ENCODE measurements at regions not wholly inside any gene's neighbourhood (a gene's known extent, or its start where the extent isn't known, plus 50 kb on each side); places are given as distances from the start of the nearest gene placed in this dataset.
"Not testable (repeated sequence)": the region's sequence is repeated elsewhere in the genome, so short reads cannot be mapped to it uniquely, and the experiment has no call there.

GRCh38 chr7:82507365-82507975 lies 63.9 kb upstream of the CACNA2D1 start:
- Histone ChIP-seq H3K36me3 (ENCODE audit: control insufficient read depth in 1 of 2, insufficient read depth in 2 of 2, low read length in 2 of 2) (no peaks in the 10 kb centered on the region), H3K9me3 (ENCODE audit: control insufficient read depth in 1 of 2, low read length in 2 of 2) (no peaks in the 10 kb centered on the region), H3K27ac (ENCODE audit: low read depth, low read length) (no peak overlapping the region), H3K4me3 (ENCODE audit: low read depth in 1 of 2, low read length in 2 of 2) (peak overlapping the region; percentile 53 to 62), H3K9ac (ENCODE audit: low read depth in 1 of 2, low read length in 2 of 2) (no peak overlapping the region), H3K27me3 (ENCODE audit: control insufficient read depth in 1 of 2, insufficient read depth in 2 of 2, low read length in 2 of 2) (no peaks in the 10 kb centered on the region), H3K4me1 (ENCODE audit: control insufficient read depth in 1 of 2, insufficient read depth in 2 of 2, low read length in 2 of 2) (peaks cover 0 to 7% of the 10 kb centered on the region in 2 donors)

GRCh38 chr7:82506702-82507101 lies 63.1 kb upstream of the CACNA2D1 start:
- Histone ChIP-seq H3K4me3 (ENCODE audit: low read depth in 1 of 2, low read length in 2 of 2) (no peak overlapping the region), H3K4me1 (ENCODE audit: control insufficient read depth in 1 of 2, insufficient read depth in 2 of 2, low read length in 2 of 2) (peaks cover 0 to 7% of the 10 kb centered on the region in 2 donors), H3K36me3 (ENCODE audit: control insufficient read depth in 1 of 2, insufficient read depth in 2 of 2, low read length in 2 of 2) (no peaks in the 10 kb centered on the region), H3K27me3 (ENCODE audit: control insufficient read depth in 1 of 2, insufficient read depth in 2 of 2, low read length in 2 of 2) (no peaks in the 10 kb centered on the region), H3K27ac (ENCODE audit: low read depth, low read length) (no peak overlapping the region), H3K9ac (ENCODE audit: low read depth in 1 of 2, low read length in 2 of 2) (no peak overlapping the region), H3K9me3 (ENCODE audit: control insufficient read depth in 1 of 2, low read length in 2 of 2) (no peaks in the 10 kb centered on the region)

GRCh38 chr7:82506208-82506607 lies 62.6 kb upstream of the CACNA2D1 start:
- no peak overlapping the region for H3K27ac ChIP-seq (ENCODE audit: low read depth, low read length)
- peaks cover 0 to 7% of the 10 kb centered on the region in 2 donors for H3K4me1 ChIP-seq (ENCODE audit: control insufficient read depth in 1 of 2, insufficient read depth in 2 of 2, low read length in 2 of 2)
- H3K4me3 ChIP-seq (ENCODE audit: low read depth in 1 of 2, low read length in 2 of 2), result no peak overlapping the region
- no peak overlapping the region for H3K9ac ChIP-seq (ENCODE audit: low read depth in 1 of 2, low read length in 2 of 2)
- peaks cover 0 to 2% of the 10 kb centered on the region in 2 donors for H3K9me3 ChIP-seq (ENCODE audit: control insufficient read depth in 1 of 2, low read length in 2 of 2)
- no peaks in the 10 kb centered on the region for H3K36me3 ChIP-seq (ENCODE audit: control insufficient read depth in 1 of 2, insufficient read depth in 2 of 2, low read length in 2 of 2)
- H3K27me3 ChIP-seq (ENCODE audit: control insufficient read depth in 1 of 2, insufficient read depth in 2 of 2, low read length in 2 of 2), result no peaks in the 10 kb centered on the region

- no peak overlapping the region for H3K9ac ChIP-seq (ENCODE audit: low read depth in 1 of 2, low read length in 2 of 2)
- H3K27ac ChIP-seq (ENCODE audit: low read depth, low read length), result no peak overlapping the region
- no peak overlapping the region for H3K4me3 ChIP-seq (ENCODE audit: low read depth in 1 of 2, low read length in 2 of 2)
- no peaks in the 10 kb centered on the region for H3K27me3 ChIP-seq (ENCODE audit: control insufficient read depth in 1 of 2, insufficient read depth in 2 of 2, low read length in 2 of 2)
- peaks cover 0 to 7% of the 10 kb centered on the region in 2 donors for H3K4me1 ChIP-seq (ENCODE audit: control insufficient read depth in 1 of 2, insufficient read depth in 2 of 2, low read length in 2 of 2)
- no peaks in the 10 kb centered on the region for H3K36me3 ChIP-seq (ENCODE audit: control insufficient read depth in 1 of 2, insufficient read depth in 2 of 2, low read length in 2 of 2)
- H3K9me3 ChIP-seq (ENCODE audit: control insufficient read depth in 1 of 2, low read length in 2 of 2), result peaks cover 0 to 7% of the 10 kb centered on the region in 2 donors
Measured at GRCh38 chr7:82501346-82501745, 57.8 kb upstream of the CACNA2D1 start.

GRCh38 chr7:82499546-82499945 lies 56.0 kb upstream of the CACNA2D1 start:
- H3K27me3 ChIP-seq (ENCODE audit: control insufficient read depth in 1 of 2, insufficient read depth in 2 of 2, low read length in 2 of 2); H3K9me3 ChIP-seq (ENCODE audit: control insufficient read depth in 1 of 2, low read length in 2 of 2); H3K9ac ChIP-seq (ENCODE audit: low read depth in 1 of 2, low read length in 2 of 2); H3K4me3 ChIP-seq (ENCODE audit: low read depth in 1 of 2, low read length in 2 of 2); H3K27ac ChIP-seq (ENCODE audit: low read depth, low read length); H3K36me3 ChIP-seq (ENCODE audit: control insufficient read depth in 1 of 2, insufficient read depth in 2 of 2, low read length in 2 of 2): not testable (repeated sequence)
- peaks cover 0 to 11% of the 10 kb centered on the region in 2 donors for H3K4me1 ChIP-seq (ENCODE audit: control insufficient read depth in 1 of 2, insufficient read depth in 2 of 2, low read length in 2 of 2)

- Histone ChIP-seq H3K27me3 (ENCODE audit: control insufficient read depth in 1 of 2, insufficient read depth in 2 of 2, low read length in 2 of 2) (no peaks in the 10 kb centered on the region), H3K36me3 (ENCODE audit: control insufficient read depth in 1 of 2, insufficient read depth in 2 of 2, low read length in 2 of 2) (no peaks in the 10 kb centered on the region), H3K4me1 (ENCODE audit: control insufficient read depth in 1 of 2, insufficient read depth in 2 of 2, low read length in 2 of 2) (peaks cover 0 to 4% of the 10 kb centered on the region in 2 donors), H3K9ac (ENCODE audit: low read depth in 1 of 2, low read length in 2 of 2) (no peak overlapping the region), H3K9me3 (ENCODE audit: control insufficient read depth in 1 of 2, low read length in 2 of 2) (no peaks in the 10 kb centered on the region), H3K27ac (ENCODE audit: low read depth, low read length) (no peak overlapping the region), H3K4me3 (ENCODE audit: low read depth in 1 of 2, low read length in 2 of 2) (no peak overlapping the region)
Measured at GRCh38 chr7:82494420-82494819, 50.8 kb upstream of the CACNA2D1 start.
